Heart left ventricle (tissue), 16 donors: ENCODE measurements at regions not wholly inside any gene's neighbourhood (a gene's known extent, or its start where the extent isn't known, plus 50 kb on each side); places are given as distances from the start of the nearest gene placed in this dataset.

Experiments used
- ATAC-seq, 4 donors: fragments of 200-7000 bp; cut with Tn5 transposase; one replicate each; pipeline ENCODE4 v1.9.1; 2020 to 2022; ENCODE audit warnings: moderate library complexity in 4 of 4, mild to moderate bottlenecking in 3 of 4, moderate number of reproducible peaks in 1 of 4
- DNase-seq, 5 donors: peaks; one replicate each; pipeline ENCODE4 v3.0.0-alpha.2; 2020
- H3K27ac ChIP-seq, 12 donors: fragments of 200-600 bp; sonication (generic) in 4 of 12; one replicate each; pipeline versions ENCODE4 v1.5.0 to v1.8.0; 2016 to 2022; ENCODE audit warnings: mild to moderate bottlenecking in 2 of 12
- H3K27me3 ChIP-seq, 9 donors: fragments of 200-600 bp; sonication (generic) in 2 of 9; one replicate each; pipeline versions ENCODE4 v1.5.1 to v1.8.0; 2016 to 2022; ENCODE audit warnings: mild to moderate bottlenecking in 3 of 9
- H3K36me3 ChIP-seq, 9 donors: fragments of 200-600 bp; sonication (generic) in 2 of 9; one replicate each; pipeline versions ENCODE4 v1.5.0 to v1.8.0; 2018 to 2022; ENCODE audit warnings: mild to moderate bottlenecking in 2 of 9
- H3K4me1 ChIP-seq, 12 donors: fragments of 200-600 bp; sonication (generic) in 4 of 12; one replicate each; pipeline versions ENCODE4 v1.5.0 to v1.8.0; 2016 to 2022; ENCODE audit warnings: mild to moderate bottlenecking in 3 of 12
- H3K4me3 ChIP-seq, 12 donors: fragments of 200-600 bp; sonication (generic) in 4 of 12; one replicate each; pipeline versions ENCODE4 v1.5.0 to v1.8.0; 2017 to 2022; ENCODE audit warnings: mild to moderate bottlenecking in 9 of 12, moderate library complexity in 4 of 12
- H3K9me3 ChIP-seq, 12 donors: fragments of 200-600 bp; sonication (generic) in 4 of 12; one replicate each; pipeline versions ENCODE4 v1.5.0 to v1.8.0; 2016 to 2022; ENCODE audit warnings: mild to moderate bottlenecking in 1 of 12
- CTCF ChIP-seq, 12 donors: fragments of 200-600 bp; sonication (generic) in 4 of 12; IDR thresholded peaks; one replicate each; pipeline versions ENCODE4 v1.5.0 to v1.8.0; 2018 to 2022; ENCODE audit warnings: antibody characterized with exemption in 12 of 12, mild to moderate bottlenecking in 5 of 12
- POLR2A ChIP-seq, 2 donors: fragments of 450-650 bp; IDR thresholded peaks; one replicate each; pipeline ENCODE4 v1.6.1; 2017; ENCODE audit warnings: antibody characterized with exemption in 2 of 2, mild to moderate bottlenecking in 2 of 2, moderate library complexity in 2 of 2
- WGBS, 4 donors: extraction: QIAGEN DNeasy Blood & Tissue Kit in 2 of 4; methylation state at CpG; one replicate each; pipeline versions ENCODE4 v1.1.5 to v1.1.7; 2013 to 2018; 5-methylcytosine and 5-hydroxymethylcytosine counted together
- intact Hi-C, 10 donors: fragments of 100-400 bp; cut with DNase I; formaldehyde crosslinking; loops; one replicate each; pipeline versions ENCODE4 v1.11.1 to v1.14.2; 2022
- donor health status: ischemic (EF 13 %, LVEDD 7.1; RV severe dilation, severe dysfunction).
- donor health status: healthy with polysubstance abuse.
- donor health status: DM: no; HTN: yes; CAD: no.
- donor health status: DM: no; HTN: no; CAD: no.
- donor health status: ischemic (EF 25% LVEDD 6.9; RV normal size, moderate dysfunction).
- donor health status: ischemic (EF 25% LVEDD 5.7; RV mildly dilated, moderate dysfunction).
- donor health status: healthy.
- donor health status: DM: yes; HTN: yes; CAD: no.
- donor health status: ischemic (EF 35%, LVEDD 5.7; RV mildly dilated, moderate dysfunction).
- donor health status: nonischemic (EF 11% LVEDD 7.7; RV severe dilation, severe dysfunction).
- donor health status: DM: yes; HTN: yes; CAD: no.
- donor health status: PGD.
- donor health status: ischemic (EF 29% LVEDD 5.4; RV normal size, mild dysfunction).
- donor health status: nonischemic (EF 23%, LVEDD 6.1; RV moderate dilation, normal function).

GRCh38 chr2:129152514-129152913 lies 827.0 kb upstream of the RAB6C start:
- H3K27ac ChIP-seq = no peak overlapping the region
- WGBS, 4 donors = 71 to 100% (median 83%) methylated on average over 1 of the region's 1 CpG

GRCh38 chr2:129160879-129161278 lies 818.6 kb upstream of the RAB6C start:
- no peak for TF ChIP-seq POLR2A (IDR thresholded peaks at IDR 0.05)
- TF ChIP-seq CTCF (IDR thresholded peaks at IDR 0.05) = no peak
- Histone ChIP-seq H3K27me3 (peaks cover 0 to 5% (median 0%) of the 10 kb centered on the region in 9 donors), H3K4me3 (no peak overlapping the region), H3K27ac (no peak overlapping the region), H3K4me1 (no peaks in the 10 kb centered on the region), H3K36me3 (no peaks in the 10 kb centered on the region), H3K9me3 (no peaks in the 10 kb centered on the region)
- 79 to 84% (median 80%) methylated on average over 4 of the region's 4 CpGs for WGBS, 4 donors
- intact Hi-C loops = no loop called here
- ATAC-seq (peak in 2 of 4 donors; percentile 32 to 42), DNase-seq (no peak)

More at GRCh38 chr2:129152514-129152913, 827.0 kb upstream of the RAB6C start:
- ATAC-seq (no peak), DNase-seq (no peak)
- Histone ChIP-seq H3K4me3 (no peak overlapping the region), H3K9me3 (peaks cover 0 to 20% (median 3%) of the 10 kb centered on the region in 12 donors), H3K27me3 (no peaks in the 10 kb centered on the region), H3K36me3 (no peaks in the 10 kb centered on the region), H3K4me1 (no peaks in the 10 kb centered on the region)
- intact Hi-C loops = no loop called here
- TF ChIP-seq CTCF (IDR thresholded peaks at IDR 0.05) (no peak), POLR2A (IDR thresholded peaks at IDR 0.05) (no peak)

DNA sequence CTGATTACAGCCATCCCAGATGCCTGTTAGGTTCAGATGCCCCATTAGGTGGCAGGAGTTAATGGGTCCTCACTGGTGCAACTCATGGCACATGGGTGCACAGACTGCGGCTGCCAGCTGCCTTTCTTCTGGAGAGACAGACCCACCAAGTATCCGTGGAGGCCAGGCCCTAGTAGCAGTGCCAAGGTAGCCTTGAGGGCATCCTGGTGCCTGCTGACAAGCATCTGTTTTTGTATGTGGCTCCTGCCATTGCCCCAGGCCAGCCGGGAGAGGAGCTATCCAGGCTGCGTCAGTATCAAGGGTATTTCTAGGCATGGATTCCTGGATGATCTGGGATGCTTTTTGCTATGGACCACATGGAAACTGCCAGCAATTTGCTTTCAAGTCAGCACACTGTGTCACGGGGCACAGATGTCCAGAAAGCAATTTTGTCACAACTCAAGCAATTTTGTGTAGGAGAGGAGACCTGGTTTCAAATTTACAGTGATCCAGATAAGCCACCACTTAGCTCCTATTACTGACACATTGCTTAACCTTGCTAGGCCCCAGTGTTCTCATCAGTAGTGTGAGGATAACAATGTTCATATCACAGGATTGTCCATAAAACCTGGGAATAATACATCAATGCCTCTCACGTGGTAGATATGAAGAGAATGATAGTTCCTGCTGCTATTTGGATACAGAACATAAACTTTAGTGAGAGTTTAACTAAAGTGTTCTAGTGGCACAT lies 815.1 kb upstream of the RAB6C start:
- no peak for TF ChIP-seq CTCF (IDR thresholded peaks at IDR 0.05)
- no peak for TF ChIP-seq POLR2A (IDR thresholded peaks at IDR 0.05)
- DNase-seq (no peak), ATAC-seq (no peak)
- H3K4me1 ChIP-seq = no peaks in the 10 kb centered on the region
- H3K27ac ChIP-seq = no peak overlapping the region
- WGBS, 4 donors = 50 to 68% (median 64%) methylated on average over 4 to 6 of the region's 6 CpGs
- no peaks in the 10 kb centered on the region for H3K27me3 ChIP-seq
- no peaks in the 10 kb centered on the region for H3K9me3 ChIP-seq
- intact Hi-C loops = no loop called here
- H3K36me3 ChIP-seq = no peaks in the 10 kb centered on the region
- no peak overlapping the region for H3K4me3 ChIP-seq

DNA sequence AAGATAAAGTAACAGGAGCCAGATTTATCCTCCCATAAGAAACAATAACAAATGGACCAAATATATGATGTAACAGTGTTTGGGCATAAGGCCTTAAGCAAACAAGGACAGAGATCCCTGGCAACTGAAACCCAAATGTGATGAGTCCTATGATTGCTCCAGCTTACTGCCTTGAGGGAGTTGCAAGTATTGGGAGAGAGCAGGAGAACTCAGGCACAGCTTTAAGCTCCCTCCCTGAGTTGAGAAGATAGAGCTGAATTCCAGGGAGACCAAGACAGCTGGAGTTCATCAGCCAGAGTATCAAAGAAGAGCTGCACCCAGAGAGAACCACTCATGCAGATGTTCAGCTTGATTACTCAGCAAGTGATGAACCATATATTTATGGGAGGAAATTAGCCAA lies 814.5 kb upstream of the RAB6C start:
- Histone ChIP-seq H3K27ac (no peak overlapping the region), H3K9me3 (no peaks in the 10 kb centered on the region), H3K4me1 (no peaks in the 10 kb centered on the region), H3K27me3 (no peaks in the 10 kb centered on the region), H3K4me3 (no peak overlapping the region), H3K36me3 (no peaks in the 10 kb centered on the region)
- DNase-seq (no peak), ATAC-seq (peak in 2 of 4 donors; percentile 18 to 24)
- no peak for TF ChIP-seq CTCF (IDR thresholded peaks at IDR 0.05)
- no peak for TF ChIP-seq POLR2A (IDR thresholded peaks at IDR 0.05)
- intact Hi-C loops = no loop called here
